ENCODE measurements at regions not wholly inside any gene's neighbourhood (a gene's known extent, or its start where the extent isn't known, plus 50 kb on each side); places are given as distances from the start of the nearest gene placed in this dataset.

- Histone ChIP-seq H3K27ac (peak overlapping the region; percentile 28 to 90 (median 68)), H3K36me3 (no peaks in the 10 kb centered on the region), H3K9me3 (no peaks in the 10 kb centered on the region), H3K4me1 (peaks cover 3 to 32% (median 19%) of the 10 kb centered on the region in 3 donors), H3K27me3 (peaks cover 0 to 32% (median 0%) of the 10 kb centered on the region in 4 donors), H3K4me3 (no peak overlapping the region)
- intact Hi-C loops (cut with DNase I) = no loop called here
- TF ChIP-seq, protein P1, sequence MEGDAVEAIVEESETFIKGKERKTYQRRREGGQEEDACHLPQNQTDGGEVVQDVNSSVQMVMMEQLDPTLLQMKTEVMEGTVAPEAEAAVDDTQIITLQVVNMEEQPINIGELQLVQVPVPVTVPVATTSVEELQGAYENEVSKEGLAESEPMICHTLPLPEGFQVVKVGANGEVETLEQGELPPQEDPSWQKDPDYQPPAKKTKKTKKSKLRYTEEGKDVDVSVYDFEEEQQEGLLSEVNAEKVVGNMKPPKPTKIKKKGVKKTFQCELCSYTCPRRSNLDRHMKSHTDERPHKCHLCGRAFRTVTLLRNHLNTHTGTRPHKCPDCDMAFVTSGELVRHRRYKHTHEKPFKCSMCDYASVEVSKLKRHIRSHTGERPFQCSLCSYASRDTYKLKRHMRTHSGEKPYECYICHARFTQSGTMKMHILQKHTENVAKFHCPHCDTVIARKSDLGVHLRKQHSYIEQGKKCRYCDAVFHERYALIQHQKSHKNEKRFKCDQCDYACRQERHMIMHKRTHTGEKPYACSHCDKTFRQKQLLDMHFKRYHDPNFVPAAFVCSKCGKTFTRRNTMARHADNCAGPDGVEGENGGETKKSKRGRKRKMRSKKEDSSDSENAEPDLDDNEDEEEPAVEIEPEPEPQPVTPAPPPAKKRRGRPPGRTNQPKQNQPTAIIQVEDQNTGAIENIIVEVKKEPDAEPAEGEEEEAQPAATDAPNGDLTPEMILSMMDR (IDR thresholded peaks at IDR 0.05) = no peak
- TF ChIP-seq POLR2A (IDR thresholded peaks at IDR 0.05) = no peak
- DNase-seq = no peak
- WGBS, 2 donors = 65 to 66% methylated on average over 25 to 27 of the region's 38 CpGs
These were observed 241.0 kb downstream of the DLL1 start for GRCh38 chr6:170049641-170050561.

- no peak for DNase-seq
- Histone ChIP-seq H3K4me1 (peaks cover 3 to 32% (median 19%) of the 10 kb centered on the region in 3 donors), H3K9me3 (no peaks in the 10 kb centered on the region), H3K4me3 (no peak overlapping the region), H3K27me3 (peaks cover 0 to 28% (median 0%) of the 10 kb centered on the region in 4 donors), H3K27ac (peak overlapping the region; percentile 42 to 90 (median 68)), H3K36me3 (no peaks in the 10 kb centered on the region)
- 57 to 68% methylated on average over 9 to 13 of the region's 16 CpGs for WGBS, 2 donors
- intact Hi-C loops (cut with DNase I) = no loop called here
- no peak for TF ChIP-seq POLR2A (IDR thresholded peaks at IDR 0.05)
- TF ChIP-seq, protein P1 (IDR thresholded peaks at IDR 0.05) = no peak
These were observed 242.1 kb downstream of the DLL1 start for GRCh38 chr6:170048615-170049256.

DNA sequence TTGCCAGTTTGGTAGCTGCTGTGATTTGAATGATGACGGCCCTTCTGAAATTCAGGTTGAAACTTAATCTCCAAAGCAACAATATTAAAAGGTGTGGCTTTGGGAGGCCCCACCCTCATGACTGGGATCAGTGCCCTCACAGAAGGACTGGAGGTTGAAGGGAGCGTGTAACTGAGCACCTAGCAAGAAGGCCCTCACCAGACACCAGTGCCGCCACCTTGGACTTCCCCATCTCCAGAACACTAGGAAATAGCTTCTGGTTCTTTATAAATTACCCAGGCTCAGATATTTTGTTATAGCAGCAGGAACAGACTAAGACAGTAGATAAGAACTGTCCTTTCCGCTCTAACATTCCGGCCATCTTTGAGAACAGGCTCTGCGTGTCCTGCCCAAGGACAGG, 243.1 kb downstream of the DLL1 start:
- H3K9me3 ChIP-seq = no peaks in the 10 kb centered on the region
- intact Hi-C loops (cut with DNase I) = no loop called here
- WGBS, 2 donors = 88 to 93% methylated on average over 4 to 6 of the region's 6 CpGs
- no peak for DNase-seq
- no peak for TF ChIP-seq POLR2A (IDR thresholded peaks at IDR 0.05)
- TF ChIP-seq, protein P1 (IDR thresholded peaks at IDR 0.05) = no peak
- H3K4me1 ChIP-seq = peaks cover 3 to 32% (median 19%) of the 10 kb centered on the region in 3 donors
- peaks cover 0 to 26% (median 0%) of the 10 kb centered on the region in 4 donors for H3K27me3 ChIP-seq
- H3K27ac ChIP-seq = peak overlapping the region; percentile 42 to 90 (median 68)
- H3K36me3 ChIP-seq = no peaks in the 10 kb centered on the region
- H3K4me3 ChIP-seq = no peak overlapping the region

- DNase-seq = no peak
- TF ChIP-seq POLR2A (IDR thresholded peaks at IDR 0.05) = no peak
- TF ChIP-seq, protein P1 (IDR thresholded peaks at IDR 0.05) = no peak
- WGBS, 2 donors = 56 to 64% methylated on average over 18 of the region's 18 CpGs
- no peaks in the 10 kb centered on the region for H3K36me3 ChIP-seq
- H3K4me1 ChIP-seq = peaks cover 3 to 32% (median 19%) of the 10 kb centered on the region in 3 donors
- H3K27me3 ChIP-seq = peaks cover 0 to 26% (median 0%) of the 10 kb centered on the region in 4 donors
- peak overlapping the region in 3 of 4 donors; percentile 62 to 90 (median 74) for H3K27ac ChIP-seq
- no peak overlapping the region for H3K4me3 ChIP-seq
- intact Hi-C loops (cut with DNase I) = no loop called here
- no peaks in the 10 kb centered on the region for H3K9me3 ChIP-seq
These were observed 243.9 kb downstream of the DLL1 start for GRCh38 chr6:170046791-170047626.
